PFSK-1 (cell line): ENCODE measurements at regions not wholly inside any gene's neighbourhood (a gene's known extent, or its start where the extent isn't known, plus 50 kb on each side); places are given as distances from the start of the nearest gene placed in this dataset.

Experiments used
- FOXP2 ChIP-seq: optimal IDR thresholded peaks from 2 replicates; pipeline ENCODE3; 2011; ENCODE audit warnings: borderline replicate concordance, control low read depth, inconsistent platforms; ENCODE audit not compliant: insufficient read depth; ENCODE audit errors: extremely low read length, extremely low read depth
- POLR2AphosphoS5 ChIP-seq: IDR thresholded peaks from 2 replicates; pipeline ENCODE4 v1.6.1; 2012; ENCODE audit warnings: low read depth, mild to moderate bottlenecking, control low read depth, low read length, moderate library complexity
- REST ChIP-seq, 2 experiments: IDR thresholded peaks; 2 replicates each; pipeline versions ENCODE4 v1.6.1 to v1.8.0; 2011 to 2012; ENCODE audit warnings: low read depth in 2 of 2, low read length in 2 of 2, control low read depth in 1 of 2, inconsistent platforms in 1 of 2, mild to moderate bottlenecking in 1 of 2, moderate library complexity in 1 of 2; ENCODE audit not compliant: insufficient read depth in 1 of 2
- SIN3A ChIP-seq: IDR thresholded peaks from 2 replicates; pipeline ENCODE4 v1.6.1; 2012; ENCODE audit warnings: mild to moderate bottlenecking, low read length, moderate library complexity, borderline replicate concordance; ENCODE audit not compliant: insufficient read depth
- TAF1 ChIP-seq: IDR thresholded peaks from 2 replicates; pipeline ENCODE4 v1.6.1; 2012; ENCODE audit warnings: low read length, control low read depth, borderline replicate concordance; ENCODE audit not compliant: insufficient read depth

- TF ChIP-seq FOXP2 (no peak), SIN3A (no peak), TAF1 (no peak), REST (IDR thresholded peaks at IDR 0.05; ENCODE audit: insufficient read depth in 1 of 2, low read depth in 2 of 2, low read length in 2 of 2) (no peak)
Observed at GRCh38 chr6:135627092-135627715, 129.7 kb upstream of the AHI1 start.

- TF ChIP-seq REST (IDR thresholded peaks at IDR 0.05; ENCODE audit: insufficient read depth in 1 of 2, low read depth in 2 of 2, low read length in 2 of 2) (no peak), POLR2AphosphoS5 (no peak), TAF1 (no peak), SIN3A (no peak), FOXP2 (no peak)
Observed at GRCh38 chr6:135630789-135631376, 133.3 kb upstream of the AHI1 start.

GRCh38 chr6:135631821-135632220, 134.3 kb upstream of the AHI1 start:
- TF ChIP-seq POLR2AphosphoS5 (no peak), TAF1 (no peak), SIN3A (no peak), REST (IDR thresholded peaks at IDR 0.05; ENCODE audit: insufficient read depth in 1 of 2, low read depth in 2 of 2, low read length in 2 of 2) (no peak), FOXP2 (no peak)

GRCh38 chr6:135633573-135633972, 136.0 kb upstream of the AHI1 start:
- TF ChIP-seq REST (IDR thresholded peaks at IDR 0.05; ENCODE audit: insufficient read depth in 1 of 2, low read depth in 2 of 2, low read length in 2 of 2) (no peak), POLR2AphosphoS5 (no peak), SIN3A (no peak), FOXP2 (no peak), TAF1 (no peak)

- TF ChIP-seq REST (IDR thresholded peaks at IDR 0.05; ENCODE audit: insufficient read depth in 1 of 2, low read depth in 2 of 2, low read length in 2 of 2) (no peak), SIN3A (no peak), FOXP2 (no peak)
Observed at GRCh38 chr6:135637701-135638100, 140.2 kb upstream of the AHI1 start.
